GM19468 (cell line): ENCODE measurements at regions not wholly inside any gene's neighbourhood (a gene's known extent, or its start where the extent isn't known, plus 50 kb on each side); places are given as distances from the start of the nearest gene placed in this dataset.

ENCODE experiments used
- ATAC-seq: cut with Tn5 transposase; IDR thresholded peaks from one replicate; pipeline ENCODE4 v1.9.1; 2021; ENCODE audit warnings: mild to moderate bottlenecking, moderate library complexity, moderate number of reproducible peaks; ENCODE audit not compliant: unreplicated experiment; ENCODE audit errors: extremely low read depth

DNA sequence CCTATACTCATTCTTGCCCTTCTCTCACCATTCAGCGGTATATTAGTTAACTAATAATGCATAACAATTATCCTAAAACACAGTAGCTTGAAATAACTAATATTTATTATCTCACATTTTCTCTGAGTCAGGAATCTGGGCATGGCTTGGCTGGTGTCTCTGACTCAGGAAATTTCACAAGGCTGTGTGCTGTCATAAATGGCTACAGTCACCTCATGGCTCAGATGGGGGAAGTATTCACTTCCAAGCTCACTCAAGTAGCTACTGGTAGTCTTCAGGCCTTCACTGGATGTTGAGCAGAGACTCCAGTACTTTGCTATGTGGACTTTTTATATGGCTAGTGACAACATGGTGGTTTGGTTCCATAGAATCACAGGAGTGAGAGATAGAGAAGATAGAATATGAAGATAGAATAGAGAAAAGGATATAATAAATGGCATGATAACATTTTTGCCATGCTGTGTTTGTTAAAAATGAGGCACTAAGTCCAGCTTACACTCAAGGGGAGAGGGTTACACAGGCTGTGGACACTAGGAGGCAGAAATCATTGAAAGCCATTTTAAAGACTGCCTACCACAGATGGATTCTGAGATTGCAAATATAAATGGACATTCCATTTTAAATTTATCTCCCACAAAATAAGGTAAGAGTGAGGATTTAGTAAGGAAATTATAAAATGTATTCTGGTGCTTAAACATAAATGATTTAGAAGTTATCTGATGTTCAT is 997.8 kb upstream of the CHORDC1 start:
- ATAC-seq, result no peak

- ATAC-seq, result no peak
Observed at GRCh38 chr11:91219535-91219934, 996.7 kb upstream of the CHORDC1 start.

DNA sequence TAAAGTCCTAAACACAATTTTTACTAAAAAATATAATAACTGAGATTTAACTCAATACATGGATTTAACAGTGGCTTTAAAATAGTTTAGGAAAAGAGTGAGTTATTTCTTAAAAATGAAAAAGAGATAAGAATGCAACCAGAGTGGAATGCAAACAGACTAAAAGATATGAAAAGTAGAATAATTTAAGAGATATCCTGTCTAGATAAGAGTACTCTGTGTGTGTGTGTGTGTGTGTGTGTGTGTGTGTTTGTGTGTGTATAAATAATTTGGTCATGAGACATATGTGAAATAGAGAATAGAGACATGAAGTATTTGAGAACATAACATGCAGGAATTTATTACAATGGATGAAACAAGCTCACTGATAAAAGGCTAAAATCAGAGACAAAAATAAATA is 986.9 kb upstream of the CHORDC1 start:
- ATAC-seq, result no peak

DNA sequence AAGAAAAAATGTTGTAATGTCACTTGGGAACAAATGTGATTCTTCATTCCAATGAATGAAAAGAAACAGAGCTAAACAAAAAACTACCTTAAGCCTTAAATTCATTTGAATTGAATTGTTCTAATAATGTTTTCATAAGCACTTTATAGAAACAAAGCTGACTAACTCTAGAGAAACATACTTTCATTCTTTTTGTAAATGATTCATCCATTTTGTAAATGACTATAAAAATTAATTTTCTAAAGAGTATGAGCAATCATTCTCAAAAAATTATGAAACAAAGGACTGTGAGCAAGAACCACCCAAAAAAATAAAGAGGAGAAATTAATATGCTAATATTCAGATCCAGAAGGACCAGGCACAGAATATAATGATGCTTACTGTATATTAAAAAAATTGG is 986.5 kb upstream of the CHORDC1 start:
- ATAC-seq, result no peak

GRCh38 chr11:91199866-91200265 is 977.0 kb upstream of the CHORDC1 start:
- ATAC-seq, result no peak

- no peak for ATAC-seq
Observed at GRCh38 chr11:91194546-91194945, 971.7 kb upstream of the CHORDC1 start.

DNA sequence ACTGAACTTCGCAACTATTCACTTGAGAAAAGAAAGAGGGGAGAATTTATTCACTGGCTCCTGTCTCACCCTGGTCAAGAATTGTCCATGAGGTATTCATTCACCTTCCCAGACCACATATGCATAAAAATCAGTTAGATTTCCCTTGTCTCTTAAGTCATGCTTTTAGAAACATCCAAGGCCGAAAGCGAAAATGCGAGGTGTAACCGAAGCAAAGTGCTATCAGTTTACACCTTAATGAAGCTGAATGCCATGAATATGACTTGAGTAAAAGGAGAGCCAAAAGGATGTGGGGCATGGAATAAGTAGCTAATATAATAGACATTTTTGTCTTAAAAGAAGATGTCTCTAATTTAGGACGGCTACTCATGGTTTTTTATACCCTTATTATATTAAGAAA is 965.6 kb upstream of the CHORDC1 start:
- ATAC-seq, result no peak

GRCh38 chr11:91187314-91187713 is 964.5 kb upstream of the CHORDC1 start:
- no peak for ATAC-seq

DNA sequence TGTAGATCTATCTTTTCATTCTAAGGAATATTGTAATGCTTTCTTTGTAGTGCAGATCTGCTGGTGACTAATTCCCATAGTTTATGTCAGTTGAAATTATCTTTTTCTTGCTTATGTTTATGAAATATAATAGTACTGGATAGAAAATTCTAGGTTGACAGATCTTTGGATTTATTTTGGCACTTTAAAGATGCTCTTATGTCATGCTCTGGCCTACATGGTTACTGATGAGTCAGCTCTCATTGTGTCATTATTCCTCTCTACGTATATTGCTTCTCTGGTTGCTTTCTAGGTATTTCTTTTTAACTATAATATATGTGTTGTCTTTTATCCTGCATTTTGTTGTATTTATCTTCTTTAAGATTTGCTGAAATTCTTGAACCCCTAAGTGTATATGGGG is 955.5 kb upstream of the CHORDC1 start:
- no peak for ATAC-seq

- ATAC-seq, result no peak
Observed at GRCh38 chr11:91174734-91175133, 951.9 kb upstream of the CHORDC1 start.

DNA sequence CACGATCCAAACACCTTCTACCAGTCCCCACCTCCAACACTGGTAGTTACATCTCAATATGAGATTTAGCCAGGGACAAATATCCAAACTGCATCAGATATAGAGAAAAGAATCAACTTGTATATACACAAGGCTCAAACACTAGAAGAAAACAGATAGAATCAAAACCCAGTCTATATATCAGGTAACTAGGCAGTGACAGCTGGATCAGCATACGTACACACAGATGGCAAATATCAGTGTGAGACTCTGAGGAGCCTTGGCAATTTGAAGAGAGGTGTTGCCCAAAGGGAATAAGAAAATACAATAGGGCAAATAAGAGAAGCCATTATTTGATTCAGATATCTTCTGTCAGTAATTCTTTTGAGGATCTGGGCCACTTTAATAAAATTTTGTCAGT is 951.3 kb upstream of the CHORDC1 start:
- no peak for ATAC-seq

- no peak for ATAC-seq
Observed at GRCh38 chr11:91173701-91174100, 950.9 kb upstream of the CHORDC1 start.

- ATAC-seq, result no peak
Observed at GRCh38 chr11:91170711-91171110, 947.9 kb upstream of the CHORDC1 start.

DNA sequence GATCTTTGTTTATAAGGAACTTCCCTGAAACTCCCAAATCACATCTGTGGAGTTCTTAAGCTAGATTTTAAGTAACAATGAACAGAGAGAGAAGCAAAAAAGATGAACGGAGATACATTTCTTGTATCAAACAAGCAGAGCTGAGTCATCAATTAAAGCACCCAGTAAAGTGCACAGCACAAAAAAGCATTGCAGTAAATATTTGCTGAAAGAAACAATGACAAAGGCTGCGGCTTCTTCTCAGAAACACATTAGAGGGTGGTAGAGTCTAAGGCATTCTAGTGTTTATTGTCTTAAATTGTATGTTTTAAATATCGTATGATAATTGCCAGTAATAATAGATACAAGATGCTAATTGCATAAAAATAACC is 941.6 kb upstream of the CHORDC1 start:
- ATAC-seq, result no peak

- ATAC-seq, result no peak
Observed at GRCh38 chr11:91163619-91164451, 941.0 kb upstream of the CHORDC1 start.

- no peak for ATAC-seq
Observed at GRCh38 chr11:91160661-91161060, 937.8 kb upstream of the CHORDC1 start.

DNA sequence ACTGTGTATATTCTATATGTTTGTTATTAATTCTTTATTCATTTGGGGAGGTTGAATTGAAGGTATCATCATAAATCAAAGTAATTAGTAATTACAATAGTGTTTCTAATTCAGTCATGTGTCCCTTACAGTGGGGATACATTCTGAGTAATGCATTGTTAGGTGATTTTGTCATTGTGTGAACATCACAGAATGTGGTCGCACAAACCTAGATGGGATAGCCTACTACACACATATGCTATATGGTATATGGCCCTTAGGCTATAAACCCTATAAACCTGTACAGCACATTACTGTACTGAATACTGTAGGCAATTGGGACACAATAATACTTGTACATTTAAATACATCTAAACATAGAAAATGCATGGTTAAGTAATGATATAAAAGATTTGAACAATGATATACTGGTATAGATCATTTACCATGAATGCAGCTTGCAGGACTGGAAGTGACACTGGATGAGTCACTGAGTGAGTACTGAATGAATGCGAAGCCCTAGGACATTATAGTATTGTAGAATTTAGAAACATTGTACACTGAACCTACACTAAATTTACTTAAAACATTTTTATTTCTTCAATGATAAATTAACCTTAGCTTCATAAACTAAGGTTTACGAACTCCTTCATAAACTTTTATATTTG is 936.2 kb upstream of the CHORDC1 start:
- ATAC-seq, result no peak

- ATAC-seq, result no peak
Observed at GRCh38 chr11:91158297-91158696, 935.4 kb upstream of the CHORDC1 start.

DNA sequence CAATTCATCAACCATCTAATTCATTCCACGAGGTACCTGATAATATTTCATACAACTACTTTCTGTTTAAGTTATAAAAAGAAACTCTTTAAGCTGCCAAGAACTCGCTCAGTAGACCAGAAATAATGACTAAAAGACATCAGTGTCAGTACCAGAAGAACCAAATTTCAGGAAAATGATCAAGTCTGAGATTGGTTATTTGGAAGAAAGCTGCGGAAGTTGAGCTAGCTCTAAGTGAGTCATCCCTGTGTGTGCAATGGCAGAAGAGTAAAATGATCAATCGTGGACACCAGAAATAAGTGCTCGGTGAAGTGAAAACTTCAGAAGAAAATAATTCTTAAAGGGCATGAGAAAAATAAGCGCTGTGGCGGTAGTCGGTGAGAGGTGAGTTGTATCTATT is 933.2 kb upstream of the CHORDC1 start:
- no peak for ATAC-seq

- no peak for ATAC-seq
Observed at GRCh38 chr11:91147885-91148284, 925.0 kb upstream of the CHORDC1 start.

GRCh38 chr11:91141655-91142054 is 918.8 kb upstream of the CHORDC1 start:
- ATAC-seq, result no peak
